Stomach smooth muscle (tissue), 2 donors: ENCODE measurements at regions not wholly inside any gene's neighbourhood (a gene's known extent, or its start where the extent isn't known, plus 50 kb on each side); places are given as distances from the start of the nearest gene placed in this dataset.

Experiments
- H3K27ac ChIP-seq: one replicate; pipeline ENCODE4 v1.7.0; 2013; ENCODE audit warnings: mild to moderate bottlenecking, low read length, inconsistent platforms
- H3K27me3 ChIP-seq, 2 donors: one replicate each; pipeline ENCODE4 v1.7.0; 2013; ENCODE audit warnings: low read length in 2 of 2; ENCODE audit not compliant: insufficient read depth in 2 of 2, control insufficient read depth in 1 of 2
- H3K36me3 ChIP-seq, 2 donors: one replicate each; pipeline ENCODE4 v1.7.0; 2013; ENCODE audit warnings: low read length in 2 of 2; ENCODE audit not compliant: control insufficient read depth in 2 of 2, insufficient read depth in 2 of 2
- H3K4me1 ChIP-seq: one replicate; pipeline ENCODE4 v1.7.0; 2013; ENCODE audit warnings: low read length; ENCODE audit not compliant: control insufficient read depth, insufficient read depth
- H3K4me3 ChIP-seq, 2 donors: one replicate each; pipeline ENCODE4 v1.7.0; 2013; ENCODE audit warnings: low read length in 2 of 2
- H3K9ac ChIP-seq, 2 donors: one replicate each; pipeline ENCODE4 v1.7.0; 2013; ENCODE audit warnings: low read length in 2 of 2, mild to moderate bottlenecking in 1 of 2
- H3K9me3 ChIP-seq, 2 donors: one replicate each; pipeline ENCODE4 v1.7.0; 2013; ENCODE audit warnings: low read length in 2 of 2; ENCODE audit not compliant: control insufficient read depth in 2 of 2
- donor health status: healthy.
- donor health status: Pancreatic carcinoma.

DNA sequence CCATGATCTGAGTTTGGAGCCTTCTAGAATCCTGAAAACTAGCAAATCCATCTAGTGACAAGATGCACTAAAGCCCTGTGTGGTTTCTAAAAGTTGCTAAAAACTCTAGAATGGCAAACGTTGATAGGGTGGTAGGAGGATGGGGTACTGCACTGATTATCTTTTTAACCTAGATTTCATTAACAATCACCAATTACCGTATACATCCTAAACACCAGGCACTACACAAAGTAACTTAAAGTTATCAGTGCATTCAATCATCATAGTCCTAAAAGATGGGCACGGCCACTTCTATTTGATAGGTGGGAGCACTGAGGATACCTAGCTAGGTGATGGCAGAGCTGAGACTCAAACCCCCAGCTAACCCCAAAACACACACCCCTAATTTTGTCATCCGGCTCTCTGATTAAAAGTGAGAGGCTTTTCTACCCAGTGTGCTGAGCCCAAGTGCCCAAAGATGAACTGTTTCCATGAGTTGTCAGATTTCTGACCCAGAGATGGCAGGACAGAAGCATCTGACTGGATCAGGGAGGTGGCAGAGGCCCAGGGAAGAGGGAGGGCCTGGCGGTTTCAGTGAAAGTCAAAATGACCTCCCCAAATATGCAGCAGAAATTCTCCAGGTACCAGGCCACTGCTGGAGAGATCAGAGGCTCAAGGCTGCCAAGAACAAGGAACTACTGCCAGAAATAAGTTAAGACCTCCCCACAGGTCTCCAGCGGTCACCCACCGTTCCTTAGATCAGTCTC lies 396.8 kb downstream of the SOX9 start:
- Histone ChIP-seq H3K9ac (no peak overlapping the region), H3K27me3 (peaks cover 2 to 3% of the 10 kb centered on the region in 2 donors), H3K36me3 (no peaks in the 10 kb centered on the region), H3K9me3 (no peaks in the 10 kb centered on the region), H3K4me3 (no peak overlapping the region), H3K4me1 (no peaks in the 10 kb centered on the region), H3K27ac (no peak overlapping the region)

DNA sequence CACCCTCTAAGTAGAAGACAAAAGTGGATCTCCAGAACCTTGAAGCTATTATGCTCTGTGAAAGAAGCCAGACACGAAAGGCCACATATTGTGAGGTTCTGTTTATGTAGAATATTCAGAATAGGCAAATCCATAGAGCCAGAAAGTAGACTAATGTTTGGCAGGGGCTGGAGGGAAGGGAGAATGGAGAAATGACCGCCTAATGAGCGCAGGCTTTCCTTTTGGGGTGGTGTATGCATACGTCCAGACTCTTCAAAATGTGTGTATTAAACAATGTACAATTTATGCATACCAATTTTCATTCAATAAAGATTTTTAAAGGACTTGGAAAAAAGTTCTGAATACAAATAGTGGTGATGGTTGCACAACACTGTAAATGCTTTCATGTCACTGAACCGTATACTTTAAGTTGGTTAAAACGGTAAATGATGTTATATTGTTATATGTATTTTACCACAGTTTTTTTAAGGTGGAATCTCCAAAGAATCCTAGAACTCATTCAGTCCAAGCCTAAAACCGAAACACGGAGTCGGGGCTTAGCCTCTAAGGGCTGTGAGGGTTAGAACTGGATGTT lies 397.4 kb downstream of the SOX9 start:
- Histone ChIP-seq H3K4me1 (no peaks in the 10 kb centered on the region), H3K4me3 (no peak overlapping the region), H3K36me3 (no peaks in the 10 kb centered on the region), H3K9me3 (no peaks in the 10 kb centered on the region), H3K9ac (no peak overlapping the region), H3K27ac (no peak overlapping the region), H3K27me3 (peaks cover 2 to 3% of the 10 kb centered on the region in 2 donors)

DNA sequence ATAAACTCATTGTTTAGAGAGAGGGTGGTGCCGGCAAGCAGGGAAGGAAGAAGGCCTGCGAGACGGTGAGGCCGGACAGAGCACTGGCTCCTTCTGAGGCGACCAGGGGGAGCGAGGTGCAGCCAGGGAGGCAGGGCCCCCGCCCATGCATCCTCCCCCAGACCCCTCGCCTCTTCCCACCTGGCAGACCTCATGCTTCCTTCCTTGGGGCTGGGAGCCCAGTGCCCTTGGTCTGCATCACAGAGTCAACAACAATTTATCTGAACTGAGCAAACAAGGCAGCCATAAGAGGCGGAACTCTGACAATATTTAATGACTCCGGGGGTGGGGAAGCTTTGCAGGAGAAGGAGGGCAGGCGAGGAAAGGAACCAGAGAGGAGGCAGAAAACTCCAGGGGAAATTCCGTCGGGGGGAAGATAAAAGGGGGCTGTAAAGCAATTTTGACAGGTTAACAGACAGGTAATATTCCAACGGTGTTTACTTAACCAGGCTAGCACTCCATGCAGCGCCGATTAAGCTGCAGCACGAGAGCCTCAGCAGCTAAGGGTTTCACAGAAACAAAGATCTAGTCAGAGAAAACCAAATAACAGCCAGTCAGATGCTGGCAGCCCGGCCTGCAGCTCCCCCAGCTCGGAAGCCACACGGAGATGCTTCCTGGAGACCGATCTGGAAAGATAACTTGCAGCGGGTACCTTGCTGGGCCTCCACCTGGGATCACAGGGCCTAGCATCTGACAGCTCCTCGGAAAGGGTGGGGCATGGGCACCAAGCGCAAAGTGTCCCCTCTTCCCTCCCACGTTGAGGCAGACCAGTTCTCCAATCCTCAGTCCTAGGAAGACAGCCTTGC lies 398.2 kb downstream of the SOX9 start:
- no peak overlapping the region for H3K9ac ChIP-seq

DNA sequence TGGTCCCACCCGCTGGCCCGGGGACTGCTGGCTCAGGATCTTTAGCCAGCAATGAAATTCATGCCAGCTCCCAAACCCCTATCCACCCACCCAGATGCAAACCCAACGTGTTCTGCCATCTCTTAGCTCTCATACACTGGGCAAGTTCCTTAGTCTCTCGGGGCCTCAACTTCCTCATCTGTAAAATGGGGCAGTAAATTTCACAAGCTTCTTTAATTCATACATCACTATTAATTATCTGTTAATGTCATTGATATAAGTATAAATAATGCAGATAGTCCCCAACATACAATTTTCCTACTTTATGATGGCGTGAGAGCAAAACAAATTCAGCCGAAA lies 398.7 kb downstream of the SOX9 start:
- no peak overlapping the region for H3K27ac ChIP-seq
- H3K27me3 ChIP-seq, result peaks cover 2 to 3% of the 10 kb centered on the region in 2 donors
- H3K9ac ChIP-seq, result no peak overlapping the region
- no peaks in the 10 kb centered on the region for H3K36me3 ChIP-seq
- no peaks in the 10 kb centered on the region for H3K4me1 ChIP-seq
- H3K9me3 ChIP-seq, result no peaks in the 10 kb centered on the region
- H3K4me3 ChIP-seq, result no peak overlapping the region

More for the DNA sequence above, 398.2 kb downstream of the SOX9 start:
- Histone ChIP-seq H3K9me3 (no peaks in the 10 kb centered on the region), H3K4me3 (no peak overlapping the region), H3K4me1 (no peaks in the 10 kb centered on the region), H3K27ac (no peak overlapping the region), H3K27me3 (peaks cover 2 to 3% of the 10 kb centered on the region in 2 donors), H3K36me3 (no peaks in the 10 kb centered on the region)

DNA sequence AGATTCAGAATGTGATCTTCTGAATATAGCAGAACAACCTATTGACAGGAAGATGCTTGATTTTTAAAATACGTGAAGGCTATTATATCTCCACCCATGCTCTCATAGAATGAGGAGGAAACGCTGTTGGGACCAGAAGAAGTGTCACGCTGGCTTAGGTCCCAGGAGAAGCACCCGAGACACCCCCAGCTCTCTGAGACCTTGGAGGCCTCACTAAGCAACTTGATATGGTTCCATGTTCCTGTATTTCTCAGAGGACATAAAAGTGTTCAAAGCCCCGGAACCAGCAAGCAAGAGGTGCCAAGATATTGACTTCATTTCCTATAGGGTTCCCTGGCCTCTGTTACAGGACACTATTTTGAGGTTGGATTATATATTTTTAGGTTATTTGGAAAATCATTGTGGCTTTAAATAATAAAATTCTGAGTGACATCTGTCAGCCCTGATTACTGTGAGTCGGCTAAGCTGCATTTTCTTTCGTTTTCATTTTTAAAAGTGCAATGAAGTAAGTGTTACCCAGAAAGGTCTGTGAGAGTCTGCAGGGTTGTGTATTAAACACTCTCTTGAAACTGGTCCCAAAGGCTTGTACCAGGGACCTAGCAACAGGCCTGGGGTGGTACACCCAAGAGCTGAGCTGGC lies 400.0 kb downstream of the SOX9 start:
- Histone ChIP-seq H3K4me3 (no peak overlapping the region), H3K27ac (no peak overlapping the region), H3K27me3 (peaks cover under 1 to 2% of the 10 kb centered on the region in 2 donors), H3K4me1 (no peaks in the 10 kb centered on the region), H3K9ac (no peak overlapping the region), H3K36me3 (no peaks in the 10 kb centered on the region), H3K9me3 (no peaks in the 10 kb centered on the region)

DNA sequence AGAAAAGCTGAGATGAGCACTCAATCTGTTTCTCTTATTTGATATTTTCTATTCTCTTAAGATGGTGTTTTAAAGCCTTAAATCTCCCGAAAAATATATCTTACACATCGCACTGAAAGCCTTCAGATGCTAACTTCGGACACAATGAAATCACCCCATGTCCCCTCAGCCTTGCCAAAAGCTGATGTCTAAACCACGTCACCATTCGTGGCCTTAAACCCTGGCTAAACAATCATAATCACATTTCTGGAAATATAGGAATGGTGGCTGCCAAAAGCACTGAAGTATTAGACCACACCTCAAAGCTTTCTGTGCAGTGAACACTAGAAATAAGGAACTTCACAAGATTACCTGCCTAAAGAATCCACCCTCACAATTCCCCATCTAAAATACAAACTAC lies 402.7 kb downstream of the SOX9 start:
- no peaks in the 10 kb centered on the region for H3K4me1 ChIP-seq
- H3K27me3 ChIP-seq, result peaks cover 2% of the 10 kb centered on the region in 2 donors
- no peak overlapping the region for H3K9ac ChIP-seq
- H3K9me3 ChIP-seq, result no peaks in the 10 kb centered on the region
- H3K36me3 ChIP-seq, result no peaks in the 10 kb centered on the region
- no peak overlapping the region for H3K27ac ChIP-seq
- no peak overlapping the region for H3K4me3 ChIP-seq

DNA sequence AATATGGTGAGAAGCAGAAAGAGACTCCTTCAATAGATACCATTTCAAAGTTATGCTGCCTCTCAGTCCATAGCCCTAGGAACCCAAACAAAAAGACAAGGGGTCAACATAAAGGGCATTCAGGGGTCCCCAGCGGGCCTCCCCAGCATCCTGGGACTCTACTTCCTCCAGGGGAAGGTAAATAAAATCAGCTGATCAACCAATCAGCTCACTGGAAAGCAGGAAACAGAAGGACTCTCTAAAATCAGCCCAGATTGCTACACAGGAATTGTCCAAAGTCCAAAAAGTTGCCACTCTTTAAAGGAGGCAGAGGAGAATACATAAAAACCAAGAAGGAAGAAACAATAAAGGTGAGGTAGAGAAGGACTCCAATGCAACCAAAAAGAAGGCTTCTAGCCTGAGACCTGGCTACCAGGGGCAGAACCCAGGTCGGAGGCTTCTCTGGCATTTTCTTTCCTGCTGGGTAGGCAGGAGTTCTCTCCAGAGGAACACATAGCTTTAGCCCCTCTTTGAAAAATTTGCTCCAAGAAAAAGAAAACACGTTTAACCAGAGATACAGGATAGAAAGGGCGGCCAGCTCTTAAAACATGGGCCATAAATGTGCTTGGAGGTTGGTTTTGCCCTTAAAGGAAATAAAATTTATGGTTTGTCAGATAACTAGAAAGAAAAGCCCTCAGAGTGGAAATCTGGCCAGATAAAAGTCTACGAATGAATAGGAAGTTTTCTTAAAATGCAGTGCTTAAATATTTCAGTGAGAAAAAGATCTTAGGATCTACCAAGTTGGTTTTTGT lies 404.6 kb downstream of the SOX9 start:
- Histone ChIP-seq H3K9me3 (no peaks in the 10 kb centered on the region), H3K36me3 (no peaks in the 10 kb centered on the region), H3K9ac (no peak overlapping the region), H3K4me3 (no peak overlapping the region), H3K27ac (no peak overlapping the region), H3K27me3 (peaks cover 0 to 5% of the 10 kb centered on the region in 2 donors), H3K4me1 (no peaks in the 10 kb centered on the region)

DNA sequence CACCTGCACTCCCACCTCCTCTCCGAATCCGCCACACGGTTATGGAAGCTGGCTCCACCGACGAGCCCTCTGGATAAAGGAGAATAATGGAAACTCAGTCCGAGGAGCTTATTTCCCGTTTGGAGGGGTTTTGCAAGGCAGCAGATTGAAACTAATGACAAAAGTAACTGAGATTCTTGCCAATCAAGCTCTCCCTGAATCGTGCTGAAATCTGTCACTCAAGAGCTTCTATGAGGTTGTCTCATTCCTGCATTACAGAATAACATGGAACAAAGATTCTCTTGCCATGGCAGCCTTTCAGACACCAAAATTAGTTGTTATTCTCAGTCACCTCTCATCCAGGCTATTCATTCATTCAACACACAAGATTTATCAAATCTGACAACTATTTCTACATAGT lies 405.9 kb downstream of the SOX9 start:
- Histone ChIP-seq H3K27ac (no peak overlapping the region), H3K27me3 (peaks cover 0 to 5% of the 10 kb centered on the region in 2 donors), H3K9ac (no peak overlapping the region), H3K4me3 (no peak overlapping the region), H3K4me1 (no peaks in the 10 kb centered on the region), H3K36me3 (no peaks in the 10 kb centered on the region), H3K9me3 (no peaks in the 10 kb centered on the region)

DNA sequence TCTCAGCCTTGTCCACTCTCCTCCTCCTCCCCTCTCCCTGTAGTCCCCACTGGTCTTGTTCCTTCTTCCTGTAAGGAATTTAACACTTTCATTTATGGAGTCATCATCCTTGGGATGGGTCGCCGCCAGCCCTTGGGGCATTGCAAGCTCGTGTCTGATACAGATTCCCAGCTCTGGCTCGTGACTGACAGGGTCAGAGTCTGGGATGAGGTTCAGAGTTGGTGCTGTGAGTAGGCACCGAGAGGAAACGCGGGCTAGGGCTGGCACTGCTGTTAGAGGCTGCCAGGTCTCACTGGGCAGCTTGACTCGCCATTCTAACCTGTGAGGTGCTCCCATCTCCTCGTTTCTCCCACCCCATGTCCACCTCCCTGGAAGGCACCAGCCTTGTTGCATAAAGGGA lies 407.0 kb downstream of the SOX9 start:
- H3K36me3 ChIP-seq, result no peaks in the 10 kb centered on the region
- H3K27ac ChIP-seq, result no peak overlapping the region
- H3K4me3 ChIP-seq, result no peak overlapping the region
- H3K4me1 ChIP-seq, result no peaks in the 10 kb centered on the region
- H3K9me3 ChIP-seq, result no peaks in the 10 kb centered on the region
- peaks cover 0 to 5% of the 10 kb centered on the region in 2 donors for H3K27me3 ChIP-seq
- H3K9ac ChIP-seq, result no peak overlapping the region

DNA sequence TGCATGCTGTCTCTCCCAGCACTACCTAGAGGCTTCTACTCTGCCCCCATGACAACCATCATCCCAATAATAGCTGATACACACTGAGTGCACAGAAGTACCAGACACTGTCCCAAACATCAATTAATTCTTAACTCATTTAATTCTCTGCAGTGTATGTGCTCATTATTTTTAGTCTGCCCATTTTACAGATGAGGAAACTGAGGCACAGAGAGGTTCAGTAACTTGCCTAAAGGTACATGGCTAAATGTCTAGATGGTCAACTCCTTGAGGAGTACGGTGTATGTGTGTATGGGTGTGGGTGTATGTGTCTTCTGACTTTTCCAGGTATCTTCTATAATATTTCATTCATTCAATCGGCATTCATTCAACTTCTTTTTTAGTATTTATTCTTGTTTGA lies 407.9 kb downstream of the SOX9 start:
- Histone ChIP-seq H3K4me3 (no peak overlapping the region), H3K4me1 (no peaks in the 10 kb centered on the region), H3K9me3 (no peaks in the 10 kb centered on the region), H3K27me3 (peaks cover 0 to 5% of the 10 kb centered on the region in 2 donors), H3K27ac (no peak overlapping the region), H3K9ac (no peak overlapping the region), H3K36me3 (no peaks in the 10 kb centered on the region)
